ENCODE measurements at regions not wholly inside any gene's neighbourhood (a gene's known extent, or its start where the extent isn't known, plus 50 kb on each side); places are given as distances from the start of the nearest gene placed in this dataset.

DNA sequence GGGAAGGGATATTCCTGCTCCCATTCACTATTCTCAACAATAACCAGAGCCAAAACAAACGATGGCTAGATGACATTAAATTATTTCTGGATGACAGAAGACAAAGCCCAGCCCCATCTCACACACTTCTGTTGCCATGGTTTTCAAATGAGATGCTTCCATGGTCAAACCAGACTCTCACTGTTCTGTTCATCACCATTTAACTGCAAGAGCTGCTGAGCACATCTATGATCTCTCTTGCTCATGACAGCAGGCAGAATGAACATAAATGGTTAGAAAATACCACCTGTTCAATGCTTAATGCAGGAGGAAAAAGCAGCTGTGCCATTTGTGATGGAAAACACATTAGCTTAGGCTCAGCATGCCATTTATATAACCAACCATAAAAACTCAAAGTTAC is 758.6 kb upstream of the ZWINT start:
- peaks cover 6% of the 10 kb centered on the region for H3K9me3 Mint-ChIP-seq
- no peak overlapping the region for H3K27ac Mint-ChIP-seq
- Histone ChIP-seq H3K4me1 (ENCODE audit: insufficient read depth, low read length) (no peaks in the 10 kb centered on the region), H3K27me3 (ENCODE audit: control insufficient read depth in 1 of 2, insufficient read depth in 2 of 2, low read length in 2 of 2) (no peaks in the 10 kb centered on the region), H3K36me3 (ENCODE audit: insufficient read depth, low read length) (no peaks in the 10 kb centered on the region), H3K27ac (ENCODE audit: low read depth in 1 of 2, low read length in 2 of 2) (no peak overlapping the region), H3K9me3 (ENCODE audit: control insufficient read depth in 1 of 2, insufficient read depth in 1 of 2, low read length in 2 of 2) (peaks cover 3 to 5% of the 10 kb centered on the region in 2 experiments), H3K4me3 (ENCODE audit: low read length) (no peak overlapping the region)
- no peak for DNase-seq
- H3K27me3 Mint-ChIP-seq, result no peaks in the 10 kb centered on the region
- no peak overlapping the region for H3K4me3 Mint-ChIP-seq
- ChIA-PET CTCF (no interaction called here), POLR2A (no interaction called here)
- no peak for TF ChIP-seq CTCF (IDR thresholded peaks at IDR 0.05)
- intact Hi-C loops (cut with DNase I, micrococcal nuclease), result no loop called here
- H3K36me3 Mint-ChIP-seq (ENCODE audit: low read depth), result no peaks in the 10 kb centered on the region
- no peaks in the 10 kb centered on the region for H3K4me1 Mint-ChIP-seq (ENCODE audit: low read depth)
- no peak for ATAC-seq (ENCODE audit: poor library complexity)

DNA sequence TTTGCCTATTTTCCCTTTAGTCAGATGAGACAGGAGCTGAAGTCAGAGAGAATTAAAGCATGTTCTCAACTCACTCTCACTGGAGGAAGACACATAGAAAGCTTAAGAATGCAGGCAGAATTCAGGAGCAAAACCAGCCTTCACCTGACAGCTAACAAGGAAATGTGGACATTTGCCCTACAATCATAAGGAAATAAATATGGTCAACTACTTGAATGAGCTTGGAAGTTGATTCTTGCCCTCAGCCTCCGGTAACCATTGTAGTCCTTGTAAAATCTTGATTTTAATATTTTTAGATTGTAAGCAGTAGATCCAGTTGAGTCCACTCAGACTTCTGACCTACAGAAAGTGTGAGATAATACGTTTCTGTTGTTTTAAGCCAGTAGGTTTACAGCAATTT is 752.5 kb upstream of the ZWINT start:
- ATAC-seq (ENCODE audit: poor library complexity) (no peak), DNase-seq (no peak)
- no peaks in the 10 kb centered on the region for H3K36me3 ChIP-seq (ENCODE audit: insufficient read depth, low read length)
- no peak overlapping the region for H3K4me3 ChIP-seq (ENCODE audit: low read length)
- H3K4me1 ChIP-seq (ENCODE audit: insufficient read depth, low read length), result no peaks in the 10 kb centered on the region
- peaks cover 7% of the 10 kb centered on the region for H3K9me3 Mint-ChIP-seq
- H3K27me3 Mint-ChIP-seq, result no peaks in the 10 kb centered on the region
- no peak for TF ChIP-seq CTCF (IDR thresholded peaks at IDR 0.05)
- CTCF ChIA-PET, result no interaction called here
- POLR2A ChIA-PET, result no interaction called here
- H3K36me3 Mint-ChIP-seq (ENCODE audit: low read depth), result no peaks in the 10 kb centered on the region
- no peak overlapping the region for H3K27ac ChIP-seq (ENCODE audit: low read depth in 1 of 2, low read length in 2 of 2)
- H3K27ac Mint-ChIP-seq, result no peak overlapping the region
- no peak overlapping the region for H3K4me3 Mint-ChIP-seq
- intact Hi-C loops (cut with DNase I, micrococcal nuclease), result no loop called here
- H3K9me3 ChIP-seq (ENCODE audit: control insufficient read depth in 1 of 2, insufficient read depth in 1 of 2, low read length in 2 of 2), result no peaks in the 10 kb centered on the region
- no peaks in the 10 kb centered on the region for H3K4me1 Mint-ChIP-seq (ENCODE audit: low read depth)
- no peaks in the 10 kb centered on the region for H3K27me3 ChIP-seq (ENCODE audit: control insufficient read depth in 1 of 2, insufficient read depth in 2 of 2, low read length in 2 of 2)

DNA sequence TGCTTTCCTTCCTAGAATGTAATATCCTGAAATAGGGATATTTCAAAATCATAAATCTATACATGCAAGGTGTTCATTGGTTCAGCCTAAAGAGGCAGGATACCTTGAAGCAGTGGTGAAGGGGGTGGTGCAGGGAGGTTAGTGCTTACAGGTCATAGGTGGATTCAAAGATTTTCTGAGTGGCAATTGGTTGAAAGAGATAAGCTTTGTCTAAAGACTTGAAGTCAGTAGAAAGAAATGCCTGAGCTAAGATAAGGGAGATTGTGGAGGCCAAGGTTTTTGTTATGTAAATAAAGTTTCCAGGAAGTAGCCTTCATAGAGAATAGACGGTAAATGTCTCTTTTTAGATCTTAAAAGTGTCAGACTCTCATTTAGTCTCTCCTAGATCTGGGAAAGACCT is 741.2 kb upstream of the ZWINT start:
- DNase-seq, result no peak

More for the DNA sequence above, 741.2 kb upstream of the ZWINT start:
- Mint-ChIP-seq H3K9me3 (peaks cover 2% of the 10 kb centered on the region), H3K36me3 (ENCODE audit: low read depth) (no peaks in the 10 kb centered on the region), H3K4me1 (ENCODE audit: low read depth) (no peaks in the 10 kb centered on the region), H3K27ac (no peak overlapping the region), H3K27me3 (no peaks in the 10 kb centered on the region), H3K4me3 (no peak overlapping the region)
- intact Hi-C loops (cut with DNase I, micrococcal nuclease), result no loop called here
- no peak overlapping the region for H3K4me3 ChIP-seq (ENCODE audit: low read length)
- no peak overlapping the region for H3K27ac ChIP-seq (ENCODE audit: low read depth in 1 of 2, low read length in 2 of 2)
- no peaks in the 10 kb centered on the region for H3K27me3 ChIP-seq (ENCODE audit: control insufficient read depth in 1 of 2, insufficient read depth in 2 of 2, low read length in 2 of 2)
- no peak for TF ChIP-seq CTCF (IDR thresholded peaks at IDR 0.05)
- ChIA-PET CTCF (no interaction called here), POLR2A (no interaction called here)
- H3K4me1 ChIP-seq (ENCODE audit: insufficient read depth, low read length), result no peaks in the 10 kb centered on the region
- H3K36me3 ChIP-seq (ENCODE audit: insufficient read depth, low read length), result no peaks in the 10 kb centered on the region
- no peaks in the 10 kb centered on the region for H3K9me3 ChIP-seq (ENCODE audit: control insufficient read depth in 1 of 2, insufficient read depth in 1 of 2, low read length in 2 of 2)
- no peak for ATAC-seq (ENCODE audit: poor library complexity)

Data from CD4-positive, alpha-beta T cell (primary cell).